ENCODE measurements at regions not wholly inside any gene's neighbourhood (a gene's known extent, or its start where the extent isn't known, plus 50 kb on each side); places are given as distances from the start of the nearest gene placed in this dataset.
A peak's percentile ranks its signal among the peaks of the same experiment; 100 is the strongest.

DNA sequence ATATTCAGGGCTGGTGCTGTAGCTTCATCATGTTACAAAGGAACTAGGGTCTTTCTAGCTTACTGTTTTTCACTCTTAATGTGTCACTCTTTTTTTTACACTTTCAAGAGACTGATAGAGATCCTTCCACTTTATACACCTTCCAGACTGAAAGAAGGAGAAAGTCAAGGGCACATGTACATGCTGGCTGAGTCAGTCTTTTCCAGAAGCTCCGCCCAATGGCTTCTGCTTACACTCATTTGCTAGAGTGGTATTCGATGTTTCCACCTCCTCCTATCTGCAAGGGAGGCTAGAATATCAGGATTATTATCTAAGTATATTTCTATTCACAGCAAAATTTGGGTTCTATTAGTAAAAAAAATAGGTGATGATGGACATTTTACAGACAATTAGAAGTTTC, 325.8 kb upstream of the OR4E1 start:
- no peak for ATAC-seq
- TF ChIP-seq OSR1 (CRISPR knock-in tag; IDR thresholded peaks at IDR 0.05) (no peak), ZC3H10 (CRISPR knock-in tag; IDR thresholded peaks at IDR 0.05) (no peak), GLIS3 (CRISPR knock-in tag; IDR thresholded peaks at IDR 0.05) (no peak), CSDC2 (CRISPR knock-in tag; IDR thresholded peaks at IDR 0.05) (no peak), ZFP30 (CRISPR knock-in tag; IDR thresholded peaks at IDR 0.05) (no peak), TOX (CRISPR knock-in tag; IDR thresholded peaks at IDR 0.05; ENCODE audit: borderline replicate concordance) (no peak), SNAI2 (CRISPR knock-in tag; IDR thresholded peaks at IDR 0.05) (no peak), TCF4 (CRISPR knock-in tag; IDR thresholded peaks at IDR 0.05; ENCODE audit: borderline replicate concordance) (no peak), BACH2 (CRISPR knock-in tag; IDR thresholded peaks at IDR 0.05; ENCODE audit: borderline replicate concordance) (no peak), ZNF8 (CRISPR knock-in tag; IDR thresholded peaks at IDR 0.05) (no peak), ESRRG (CRISPR knock-in tag; IDR thresholded peaks at IDR 0.05) (no peak), ISL1 (CRISPR knock-in tag; IDR thresholded peaks at IDR 0.05) (no peak)
- TF ChIP-seq, protein P1, sequence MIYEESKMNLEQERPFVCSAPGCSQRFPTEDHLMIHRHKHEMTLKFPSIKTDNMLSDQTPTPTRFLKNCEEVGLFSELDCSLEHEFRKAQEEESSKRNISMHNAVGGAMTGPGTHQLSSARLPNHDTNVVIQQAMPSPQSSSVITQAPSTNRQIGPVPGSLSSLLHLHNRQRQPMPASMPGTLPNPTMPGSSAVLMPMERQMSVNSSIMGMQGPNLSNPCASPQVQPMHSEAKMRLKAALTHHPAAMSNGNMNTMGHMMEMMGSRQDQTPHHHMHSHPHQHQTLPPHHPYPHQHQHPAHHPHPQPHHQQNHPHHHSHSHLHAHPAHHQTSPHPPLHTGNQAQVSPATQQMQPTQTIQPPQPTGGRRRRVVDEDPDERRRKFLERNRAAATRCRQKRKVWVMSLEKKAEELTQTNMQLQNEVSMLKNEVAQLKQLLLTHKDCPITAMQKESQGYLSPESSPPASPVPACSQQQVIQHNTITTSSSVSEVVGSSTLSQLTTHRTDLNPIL (CRISPR knock-in tag; IDR thresholded peaks at IDR 0.05; ENCODE audit: low read depth) = no peak
- TF ChIP-seq, protein P2, sequence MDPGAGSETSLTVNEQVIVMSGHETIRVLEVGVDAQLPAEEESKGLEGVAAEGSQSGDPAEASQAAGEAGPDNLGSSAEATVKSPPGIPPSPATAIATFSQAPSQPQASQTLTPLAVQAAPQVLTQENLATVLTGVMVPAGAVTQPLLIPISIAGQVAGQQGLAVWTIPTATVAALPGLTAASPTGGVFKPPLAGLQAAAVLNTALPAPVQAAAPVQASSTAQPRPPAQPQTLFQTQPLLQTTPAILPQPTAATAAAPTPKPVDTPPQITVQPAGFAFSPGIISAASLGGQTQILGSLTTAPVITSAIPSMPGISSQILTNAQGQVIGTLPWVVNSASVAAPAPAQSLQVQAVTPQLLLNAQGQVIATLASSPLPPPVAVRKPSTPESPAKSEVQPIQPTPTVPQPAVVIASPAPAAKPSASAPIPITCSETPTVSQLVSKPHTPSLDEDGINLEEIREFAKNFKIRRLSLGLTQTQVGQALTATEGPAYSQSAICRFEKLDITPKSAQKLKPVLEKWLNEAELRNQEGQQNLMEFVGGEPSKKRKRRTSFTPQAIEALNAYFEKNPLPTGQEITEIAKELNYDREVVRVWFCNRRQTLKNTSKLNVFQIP (CRISPR knock-in tag; IDR thresholded peaks at IDR 0.05; ENCODE audit: borderline replicate concordance, low read depth) = no peak
- TF ChIP-seq, protein P3, sequence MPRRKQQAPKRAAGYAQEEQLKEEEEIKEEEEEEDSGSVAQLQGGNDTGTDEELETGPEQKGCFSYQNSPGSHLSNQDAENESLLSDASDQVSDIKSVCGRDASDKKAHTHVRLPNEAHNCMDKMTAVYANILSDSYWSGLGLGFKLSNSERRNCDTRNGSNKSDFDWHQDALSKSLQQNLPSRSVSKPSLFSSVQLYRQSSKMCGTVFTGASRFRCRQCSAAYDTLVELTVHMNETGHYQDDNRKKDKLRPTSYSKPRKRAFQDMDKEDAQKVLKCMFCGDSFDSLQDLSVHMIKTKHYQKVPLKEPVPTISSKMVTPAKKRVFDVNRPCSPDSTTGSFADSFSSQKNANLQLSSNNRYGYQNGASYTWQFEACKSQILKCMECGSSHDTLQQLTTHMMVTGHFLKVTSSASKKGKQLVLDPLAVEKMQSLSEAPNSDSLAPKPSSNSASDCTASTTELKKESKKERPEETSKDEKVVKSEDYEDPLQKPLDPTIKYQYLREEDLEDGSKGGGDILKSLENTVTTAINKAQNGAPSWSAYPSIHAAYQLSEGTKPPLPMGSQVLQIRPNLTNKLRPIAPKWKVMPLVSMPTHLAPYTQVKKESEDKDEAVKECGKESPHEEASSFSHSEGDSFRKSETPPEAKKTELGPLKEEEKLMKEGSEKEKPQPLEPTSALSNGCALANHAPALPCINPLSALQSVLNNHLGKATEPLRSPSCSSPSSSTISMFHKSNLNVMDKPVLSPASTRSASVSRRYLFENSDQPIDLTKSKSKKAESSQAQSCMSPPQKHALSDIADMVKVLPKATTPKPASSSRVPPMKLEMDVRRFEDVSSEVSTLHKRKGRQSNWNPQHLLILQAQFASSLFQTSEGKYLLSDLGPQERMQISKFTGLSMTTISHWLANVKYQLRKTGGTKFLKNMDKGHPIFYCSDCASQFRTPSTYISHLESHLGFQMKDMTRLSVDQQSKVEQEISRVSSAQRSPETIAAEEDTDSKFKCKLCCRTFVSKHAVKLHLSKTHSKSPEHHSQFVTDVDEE (CRISPR knock-in tag; IDR thresholded peaks at IDR 0.05) = no peak
- TF ChIP-seq, protein P4, sequence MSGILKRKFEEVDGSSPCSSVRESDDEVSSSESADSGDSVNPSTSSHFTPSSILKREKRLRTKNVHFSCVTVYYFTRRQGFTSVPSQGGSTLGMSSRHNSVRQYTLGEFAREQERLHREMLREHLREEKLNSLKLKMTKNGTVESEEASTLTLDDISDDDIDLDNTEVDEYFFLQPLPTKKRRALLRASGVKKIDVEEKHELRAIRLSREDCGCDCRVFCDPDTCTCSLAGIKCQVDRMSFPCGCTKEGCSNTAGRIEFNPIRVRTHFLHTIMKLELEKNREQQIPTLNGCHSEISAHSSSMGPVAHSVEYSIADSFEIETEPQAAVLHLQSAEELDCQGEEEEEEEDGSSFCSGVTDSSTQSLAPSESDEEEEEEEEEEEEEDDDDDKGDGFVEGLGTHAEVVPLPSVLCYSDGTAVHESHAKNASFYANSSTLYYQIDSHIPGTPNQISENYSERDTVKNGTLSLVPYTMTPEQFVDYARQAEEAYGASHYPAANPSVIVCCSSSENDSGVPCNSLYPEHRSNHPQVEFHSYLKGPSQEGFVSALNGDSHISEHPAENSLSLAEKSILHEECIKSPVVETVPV (CRISPR knock-in tag; IDR thresholded peaks at IDR 0.05) = no peak

DNA sequence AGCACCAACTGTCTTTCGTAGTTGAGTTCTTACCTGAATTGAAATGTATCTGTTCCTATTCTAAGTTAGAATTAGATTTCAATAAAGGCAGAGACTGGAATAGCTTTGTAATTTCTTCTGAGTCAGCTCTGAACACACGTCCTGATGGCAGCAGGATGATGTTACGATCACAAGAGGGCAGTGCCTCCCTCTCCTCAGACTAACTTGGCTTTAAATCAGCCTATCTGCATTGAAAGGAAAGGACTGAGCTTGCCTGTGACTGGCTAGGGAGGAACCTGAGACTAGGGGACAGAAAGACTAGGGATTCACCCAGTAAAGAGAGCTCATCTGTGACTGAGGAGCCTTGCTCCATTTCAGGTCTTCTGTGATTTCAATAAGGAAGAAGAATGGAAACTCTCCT, 323.7 kb upstream of the OR4E1 start:
- TF ChIP-seq ESRRG (CRISPR knock-in tag; IDR thresholded peaks at IDR 0.05) = no peak
- TF ChIP-seq ISL1 (CRISPR knock-in tag; IDR thresholded peaks at IDR 0.05) = no peak
- no peak for TF ChIP-seq ZFP30 (CRISPR knock-in tag; IDR thresholded peaks at IDR 0.05)
- TF ChIP-seq, protein P3 (CRISPR knock-in tag; IDR thresholded peaks at IDR 0.05) = no peak
- TF ChIP-seq TCF4 (CRISPR knock-in tag; IDR thresholded peaks at IDR 0.05; ENCODE audit: borderline replicate concordance) = no peak
- TF ChIP-seq GLIS3 (CRISPR knock-in tag; IDR thresholded peaks at IDR 0.05) = no peak
- TF ChIP-seq CSDC2 (CRISPR knock-in tag; IDR thresholded peaks at IDR 0.05) = no peak
- TF ChIP-seq TOX (CRISPR knock-in tag; IDR thresholded peaks at IDR 0.05; ENCODE audit: borderline replicate concordance) = no peak
- no peak for TF ChIP-seq SNAI2 (CRISPR knock-in tag; IDR thresholded peaks at IDR 0.05)
- no peak for TF ChIP-seq ARNTL (CRISPR knock-in tag; IDR thresholded peaks at IDR 0.05; ENCODE audit: borderline replicate concordance, low read depth)
- no peak for TF ChIP-seq BACH2 (CRISPR knock-in tag; IDR thresholded peaks at IDR 0.05; ENCODE audit: borderline replicate concordance)
- TF ChIP-seq ZNF70 (CRISPR knock-in tag; IDR thresholded peaks at IDR 0.05) = no peak
- TF ChIP-seq ZNF8 (CRISPR knock-in tag; IDR thresholded peaks at IDR 0.05) = no peak
- TF ChIP-seq PPARA (CRISPR knock-in tag; IDR thresholded peaks at IDR 0.05; ENCODE audit: borderline replicate concordance) = no peak
- TF ChIP-seq OSR1 (CRISPR knock-in tag; IDR thresholded peaks at IDR 0.05) = no peak
- no peak for TF ChIP-seq ZNF565 (CRISPR knock-in tag; conservative IDR thresholded peaks at IDR 0.05; ENCODE audit: low read depth)
- no peak for TF ChIP-seq RARB (CRISPR knock-in tag; IDR thresholded peaks at IDR 0.05)
- TF ChIP-seq, protein P4 (CRISPR knock-in tag; IDR thresholded peaks at IDR 0.05) = no peak
- TF ChIP-seq, protein P5, sequence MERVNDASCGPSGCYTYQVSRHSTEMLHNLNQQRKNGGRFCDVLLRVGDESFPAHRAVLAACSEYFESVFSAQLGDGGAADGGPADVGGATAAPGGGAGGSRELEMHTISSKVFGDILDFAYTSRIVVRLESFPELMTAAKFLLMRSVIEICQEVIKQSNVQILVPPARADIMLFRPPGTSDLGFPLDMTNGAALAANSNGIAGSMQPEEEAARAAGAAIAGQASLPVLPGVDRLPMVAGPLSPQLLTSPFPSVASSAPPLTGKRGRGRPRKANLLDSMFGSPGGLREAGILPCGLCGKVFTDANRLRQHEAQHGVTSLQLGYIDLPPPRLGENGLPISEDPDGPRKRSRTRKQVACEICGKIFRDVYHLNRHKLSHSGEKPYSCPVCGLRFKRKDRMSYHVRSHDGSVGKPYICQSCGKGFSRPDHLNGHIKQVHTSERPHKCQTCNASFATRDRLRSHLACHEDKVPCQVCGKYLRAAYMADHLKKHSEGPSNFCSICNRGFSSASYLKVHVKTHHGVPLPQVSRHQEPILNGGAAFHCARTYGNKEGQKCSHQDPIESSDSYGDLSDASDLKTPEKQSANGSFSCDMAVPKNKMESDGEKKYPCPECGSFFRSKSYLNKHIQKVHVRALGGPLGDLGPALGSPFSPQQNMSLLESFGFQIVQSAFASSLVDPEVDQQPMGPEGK (CRISPR knock-in tag; IDR thresholded peaks at IDR 0.05; ENCODE audit: borderline replicate concordance) = no peak
- peak; percentile 81 for ATAC-seq
